ENCODE measurements at regions not wholly inside any gene's neighbourhood (a gene's known extent, or its start where the extent isn't known, plus 50 kb on each side); places are given as distances from the start of the nearest gene placed in this dataset.
A peak's percentile ranks its signal among the peaks of the same experiment; 100 is the strongest.

- no peak for DNase-seq (ENCODE audit: low read depth)
- TF ChIP-seq, protein P1, sequence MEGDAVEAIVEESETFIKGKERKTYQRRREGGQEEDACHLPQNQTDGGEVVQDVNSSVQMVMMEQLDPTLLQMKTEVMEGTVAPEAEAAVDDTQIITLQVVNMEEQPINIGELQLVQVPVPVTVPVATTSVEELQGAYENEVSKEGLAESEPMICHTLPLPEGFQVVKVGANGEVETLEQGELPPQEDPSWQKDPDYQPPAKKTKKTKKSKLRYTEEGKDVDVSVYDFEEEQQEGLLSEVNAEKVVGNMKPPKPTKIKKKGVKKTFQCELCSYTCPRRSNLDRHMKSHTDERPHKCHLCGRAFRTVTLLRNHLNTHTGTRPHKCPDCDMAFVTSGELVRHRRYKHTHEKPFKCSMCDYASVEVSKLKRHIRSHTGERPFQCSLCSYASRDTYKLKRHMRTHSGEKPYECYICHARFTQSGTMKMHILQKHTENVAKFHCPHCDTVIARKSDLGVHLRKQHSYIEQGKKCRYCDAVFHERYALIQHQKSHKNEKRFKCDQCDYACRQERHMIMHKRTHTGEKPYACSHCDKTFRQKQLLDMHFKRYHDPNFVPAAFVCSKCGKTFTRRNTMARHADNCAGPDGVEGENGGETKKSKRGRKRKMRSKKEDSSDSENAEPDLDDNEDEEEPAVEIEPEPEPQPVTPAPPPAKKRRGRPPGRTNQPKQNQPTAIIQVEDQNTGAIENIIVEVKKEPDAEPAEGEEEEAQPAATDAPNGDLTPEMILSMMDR (IDR thresholded peaks at IDR 0.05; ENCODE audit: control insufficient read depth, insufficient read depth, low read depth, low read length, missing control alignments): no peak
- no peak overlapping the region for H3K4me3 ChIP-seq (ENCODE audit: control insufficient read depth, low read depth, low read length)
These were observed 239.4 kb upstream of the PIK3R1 start for GRCh38 chr5:67976181-67976580.

GRCh38 chr5:67974471-67974870, 241.1 kb upstream of the PIK3R1 start:
- no peak overlapping the region for H3K4me3 ChIP-seq (ENCODE audit: control insufficient read depth, low read depth, low read length)
- TF ChIP-seq, protein P1 (IDR thresholded peaks at IDR 0.05; ENCODE audit: control insufficient read depth, insufficient read depth, low read depth, low read length, missing control alignments): no peak
- DNase-seq (ENCODE audit: low read depth): no peak

DNA sequence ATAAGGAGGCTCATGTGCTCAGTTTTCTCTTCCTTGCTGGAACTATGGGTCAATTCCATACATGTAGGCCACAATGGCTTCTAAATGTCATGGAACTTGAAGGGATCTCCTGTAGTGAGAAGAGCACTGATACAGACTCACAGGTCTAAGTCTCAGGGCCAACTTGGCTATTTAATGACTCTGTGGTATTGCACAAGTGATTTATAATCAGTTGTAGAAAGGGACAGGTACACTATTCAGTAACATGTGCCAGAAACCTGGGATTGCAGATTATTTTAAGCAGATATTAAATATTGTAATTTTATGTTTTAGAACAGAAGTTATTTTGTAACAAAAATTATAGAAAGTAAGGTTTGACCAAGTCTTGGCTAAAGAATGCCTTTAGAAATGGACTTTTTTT, 241.5 kb upstream of the PIK3R1 start:
- DNase-seq (ENCODE audit: low read depth): no peak
- TF ChIP-seq, protein P1 (IDR thresholded peaks at IDR 0.05; ENCODE audit: control insufficient read depth, insufficient read depth, low read depth, low read length, missing control alignments): no peak
- no peak overlapping the region for H3K4me3 ChIP-seq (ENCODE audit: control insufficient read depth, low read depth, low read length)

GRCh38 chr5:67971971-67972821, 243.4 kb upstream of the PIK3R1 start:
- no peak overlapping the region for H3K4me3 ChIP-seq (ENCODE audit: control insufficient read depth, low read depth, low read length)
- DNase-seq (ENCODE audit: low read depth): no peak
- TF ChIP-seq, protein P1 (IDR thresholded peaks at IDR 0.05; ENCODE audit: control insufficient read depth, insufficient read depth, low read depth, low read length, missing control alignments): no peak

GRCh38 chr5:67971223-67971830, 244.2 kb upstream of the PIK3R1 start:
- no peak overlapping the region for H3K4me3 ChIP-seq (ENCODE audit: control insufficient read depth, low read depth, low read length)
- DNase-seq (ENCODE audit: low read depth): peak; percentile 71
- TF ChIP-seq, protein P1 (IDR thresholded peaks at IDR 0.05; ENCODE audit: control insufficient read depth, insufficient read depth, low read depth, low read length, missing control alignments): no peak

- no peak for DNase-seq (ENCODE audit: low read depth)
- TF ChIP-seq, protein P1 (IDR thresholded peaks at IDR 0.05; ENCODE audit: control insufficient read depth, insufficient read depth, low read depth, low read length, missing control alignments): no peak
These were observed 245.9 kb upstream of the PIK3R1 start for GRCh38 chr5:67969631-67970030.

More at GRCh38 chr5:67969631-67970030, 245.9 kb upstream of the PIK3R1 start:
- no peak overlapping the region for H3K4me3 ChIP-seq (ENCODE audit: control insufficient read depth, low read depth, low read length)

Measured in AG09309 (cell line).